Neuronal stem cell (in vitro differentiated cells): ENCODE measurements at regions not wholly inside any gene's neighbourhood (a gene's known extent, or its start where the extent isn't known, plus 50 kb on each side); places are given as distances from the start of the nearest gene placed in this dataset.

Experiments
- DNase-seq: peaks from one replicate; pipeline ENCODE4 v3.0.0-alpha.2; 2013; ENCODE audit warnings: low spot score
- H2AFZ ChIP-seq: one replicate; pipeline ENCODE4 v1.6.1; 2013; ENCODE audit warnings: mild to moderate bottlenecking, low read length, inconsistent platforms
- H2AK5ac ChIP-seq: 2 replicates; pipeline ENCODE4 v1.6.1; 2013; ENCODE audit warnings: low read depth, mild to moderate bottlenecking, inconsistent platforms, low read length, moderate library complexity, mixed read lengths
- H2BK120ac ChIP-seq: 2 replicates; pipeline ENCODE4 v1.6.1; 2013; ENCODE audit warnings: low read depth, mild to moderate bottlenecking, inconsistent platforms, low read length, moderate library complexity, mixed read lengths
- H2BK12ac ChIP-seq: one replicate; pipeline ENCODE4 v1.6.1; 2013; ENCODE audit warnings: low read length, inconsistent platforms
- H2BK15ac ChIP-seq: 2 replicates; pipeline ENCODE4 v1.6.1; 2013; ENCODE audit warnings: mild to moderate bottlenecking, low read length, inconsistent platforms, mixed read lengths
- H2BK5ac ChIP-seq: one replicate; pipeline ENCODE4 v1.6.1; 2013; ENCODE audit warnings: inconsistent platforms, mild to moderate bottlenecking, low read length, moderate library complexity
- H3K14ac ChIP-seq: one replicate; pipeline ENCODE4 v1.6.1; 2013; ENCODE audit warnings: low read length, inconsistent platforms
- H3K18ac ChIP-seq: 2 replicates; pipeline ENCODE4 v1.6.1; 2013; ENCODE audit warnings: low read length, inconsistent platforms
- H3K23ac ChIP-seq: 2 replicates; pipeline ENCODE4 v1.6.1; 2013; ENCODE audit warnings: low read depth, mild to moderate bottlenecking, mixed read lengths, low read length, inconsistent platforms; ENCODE audit not compliant: poor library complexity
- H3K27ac ChIP-seq: replicated peaks from 3 replicates; pipeline ENCODE4 v1.5.1; 2013; ENCODE audit warnings: low read length, inconsistent platforms
- H3K27me3 ChIP-seq, 3 experiments: 2 replicates each; pipeline ENCODE4 v1.6.1; 2013; ENCODE audit warnings: low read length in 3 of 3, mild to moderate bottlenecking in 2 of 3, inconsistent platforms in 1 of 3, low read depth in 1 of 3, mixed read lengths in 1 of 3, moderate library complexity in 1 of 3; ENCODE audit not compliant: control insufficient read depth in 3 of 3, insufficient read depth in 3 of 3
- H3K36me3 ChIP-seq, 2 donors: replicated peaks in 1 of 2; 2 replicates each; pipeline ENCODE4 v1.6.1; 2013; ENCODE audit warnings: low read length in 2 of 2; ENCODE audit not compliant: control insufficient read depth in 2 of 2, insufficient read depth in 2 of 2
- H3K4ac ChIP-seq: 2 replicates; pipeline ENCODE4 v1.6.1; 2013; ENCODE audit warnings: inconsistent platforms, mild to moderate bottlenecking, low read length, moderate library complexity
- H3K4me1 ChIP-seq, 2 donors: 1 replicate in 1 of 2; 2 replicates in 1 of 2; pipeline ENCODE4 v1.6.1; 2013; ENCODE audit warnings: low read length in 2 of 2, low read depth in 1 of 2; ENCODE audit not compliant: control insufficient read depth in 2 of 2, insufficient read depth in 1 of 2
- H3K4me2 ChIP-seq: one replicate; pipeline ENCODE4 v1.6.1; 2013; ENCODE audit warnings: mild to moderate bottlenecking, low read length, inconsistent platforms; ENCODE audit not compliant: insufficient read depth, poor library complexity, severe bottlenecking
- H3K4me3 ChIP-seq, 2 donors: 2 replicates each; pipeline ENCODE4 v1.5.1; 2013; ENCODE audit warnings: low read length in 2 of 2, mild to moderate bottlenecking in 2 of 2, inconsistent platforms in 1 of 2, moderate library complexity in 1 of 2
- H3K79me1 ChIP-seq: one replicate; pipeline ENCODE4 v1.6.1; 2013; ENCODE audit warnings: low read depth, mild to moderate bottlenecking, inconsistent platforms, low read length, moderate library complexity
- H3K9ac ChIP-seq: one replicate; pipeline ENCODE4 v1.6.1; 2013; ENCODE audit warnings: mild to moderate bottlenecking, low read depth, low read length, inconsistent platforms; ENCODE audit not compliant: poor library complexity
- H3K9me3 ChIP-seq, 2 donors: replicated peaks in 1 of 2; 2 replicates each; pipeline versions ENCODE3 to v1.6.1; 2013; ENCODE audit warnings: low read length in 2 of 2, mild to moderate bottlenecking in 2 of 2, inconsistent platforms in 1 of 2, low read depth in 1 of 2, mixed read lengths in 1 of 2, moderate library complexity in 1 of 2; ENCODE audit not compliant: control insufficient read depth in 2 of 2, insufficient read depth in 1 of 2
- H4K8ac ChIP-seq: one replicate; pipeline ENCODE4 v1.6.1; 2013; ENCODE audit warnings: low read depth, mild to moderate bottlenecking, inconsistent platforms, low read length, moderate library complexity
- H4K91ac ChIP-seq: one replicate; pipeline ENCODE4 v1.6.1; 2013; ENCODE audit warnings: low read length, low read depth, mild to moderate bottlenecking, inconsistent platforms; ENCODE audit not compliant: poor library complexity
- WGBS, 2 donors: extraction: QIAGEN DNeasy Blood & Tissue Kit; methylation state at CpG; one replicate each; pipeline ENCODE4 v1.1.7; 2013; ENCODE audit warnings: missing lambda C conversion rate in 2 of 2, mixed read lengths in 1 of 2; ENCODE audit not compliant: insufficient read length in 2 of 2, insufficient replicate concordance in 1 of 2; ENCODE audit errors: extremely low coverage in 2 of 2; 5-methylcytosine and 5-hydroxymethylcytosine counted together

DNA sequence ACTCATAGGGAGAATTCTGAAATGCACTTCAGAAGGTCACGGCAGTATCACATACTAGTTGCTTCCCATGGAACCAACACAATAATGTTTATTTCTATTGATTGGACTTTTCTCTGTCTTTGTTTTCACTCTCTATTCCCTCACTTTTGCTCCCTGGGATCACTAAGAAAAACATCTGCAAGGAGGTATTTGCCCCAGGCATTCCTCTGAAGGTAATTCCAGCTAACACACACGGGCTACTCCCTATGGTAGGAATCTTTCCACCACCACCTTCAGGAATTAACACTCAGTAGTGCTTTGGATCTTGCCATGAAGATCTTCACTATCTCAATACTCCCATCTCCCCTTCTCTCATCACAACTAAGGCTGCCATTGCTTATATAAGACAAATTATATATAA, 353.3 kb downstream of the DSC3 start:
- no peak overlapping the region for H4K91ac ChIP-seq
- H2BK15ac ChIP-seq, result no peak overlapping the region
- H3K27ac ChIP-seq, result no peak overlapping the region
- H3K4me3 ChIP-seq, result no peak overlapping the region
- no peak for DNase-seq
- no peak overlapping the region for H2BK5ac ChIP-seq
- no peak overlapping the region for H3K18ac ChIP-seq
- no peaks in the 10 kb centered on the region for H3K4me1 ChIP-seq
- no peak overlapping the region for H2BK12ac ChIP-seq
- no peaks in the 10 kb centered on the region for H3K36me3 ChIP-seq
- no peak overlapping the region for H3K4me2 ChIP-seq
- H3K79me1 ChIP-seq, result no peaks in the 10 kb centered on the region
- H3K9ac ChIP-seq, result no peak overlapping the region
- no peak overlapping the region for H3K23ac ChIP-seq
- H3K14ac ChIP-seq, result no peak overlapping the region
- no peak overlapping the region for H4K8ac ChIP-seq
- H3K4ac ChIP-seq, result no peak overlapping the region
- no CpG with 5 or more reads among the region's 2 CpGs for WGBS, 2 donors
- no peaks in the 10 kb centered on the region for H3K9me3 ChIP-seq
- H2BK120ac ChIP-seq, result no peak overlapping the region
- no peak overlapping the region for H2AFZ ChIP-seq
- no peaks in the 10 kb centered on the region for H3K27me3 ChIP-seq
- H2AK5ac ChIP-seq, result no peak overlapping the region

DNA sequence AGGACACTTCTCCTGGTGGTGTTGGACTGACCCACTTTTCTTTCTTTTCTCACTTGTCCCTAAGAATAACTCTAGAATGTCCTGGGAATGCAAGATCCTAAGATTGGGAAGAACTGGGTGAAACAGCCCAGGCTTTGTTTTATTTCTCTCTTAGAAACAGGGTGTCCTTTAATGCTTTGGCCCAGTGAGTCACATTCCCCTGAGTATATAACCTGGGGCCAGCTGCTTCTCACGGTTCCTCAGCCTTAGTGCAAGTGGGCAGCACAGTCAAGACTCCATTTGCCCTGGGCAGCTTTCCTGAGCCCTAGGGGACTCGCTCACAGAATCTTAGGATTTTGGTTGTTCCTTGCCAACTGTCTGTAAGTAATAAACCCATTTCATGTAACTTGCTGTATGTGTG, 355.0 kb downstream of the DSC3 start:
- no peaks in the 10 kb centered on the region for H3K4me1 ChIP-seq
- no peak overlapping the region for H3K4me2 ChIP-seq
- H3K14ac ChIP-seq, result no peak overlapping the region
- no peak overlapping the region for H3K23ac ChIP-seq
- no peaks in the 10 kb centered on the region for H3K36me3 ChIP-seq
- H4K91ac ChIP-seq, result no peak overlapping the region
- H3K79me1 ChIP-seq, result no peaks in the 10 kb centered on the region
- H3K9me3 ChIP-seq, result no peaks in the 10 kb centered on the region
- no peak overlapping the region for H3K27ac ChIP-seq
- no peak overlapping the region for H3K4me3 ChIP-seq
- H3K4ac ChIP-seq, result no peak overlapping the region
- H2AK5ac ChIP-seq, result no peak overlapping the region
- no peak overlapping the region for H2AFZ ChIP-seq
- DNase-seq, result no peak
- WGBS, 2 donors, result no CpG with 5 or more reads among the region's 2 CpGs
- H2BK12ac ChIP-seq, result no peak overlapping the region
- H3K18ac ChIP-seq, result no peak overlapping the region
- H2BK15ac ChIP-seq, result no peak overlapping the region
- no peak overlapping the region for H2BK120ac ChIP-seq
- no peaks in the 10 kb centered on the region for H3K27me3 ChIP-seq
- H2BK5ac ChIP-seq, result no peak overlapping the region
- no peak overlapping the region for H4K8ac ChIP-seq
- H3K9ac ChIP-seq, result no peak overlapping the region

GRCh38 chr18:30684825-30685481, 357.6 kb downstream of the DSC3 start:
- DNase-seq, result no peak
- no peak overlapping the region for H2BK120ac ChIP-seq
- no peak overlapping the region for H3K14ac ChIP-seq
- no peak overlapping the region for H4K8ac ChIP-seq
- no peak overlapping the region for H2AK5ac ChIP-seq
- H3K27me3 ChIP-seq, result no peaks in the 10 kb centered on the region
- no peak overlapping the region for H3K23ac ChIP-seq
- no CpG with 5 or more reads among the region's 3 CpGs for WGBS, 2 donors
- H3K18ac ChIP-seq, result no peak overlapping the region
- no peak overlapping the region for H2AFZ ChIP-seq
- no peak overlapping the region for H3K9ac ChIP-seq
- no peak overlapping the region for H2BK15ac ChIP-seq
- no peak overlapping the region for H2BK5ac ChIP-seq
- no peaks in the 10 kb centered on the region for H3K79me1 ChIP-seq
- no peak overlapping the region for H4K91ac ChIP-seq
- no peak overlapping the region for H3K4ac ChIP-seq
- H3K9me3 ChIP-seq, result no peaks in the 10 kb centered on the region
- no peak overlapping the region for H2BK12ac ChIP-seq
- no peaks in the 10 kb centered on the region for H3K4me1 ChIP-seq
- H3K36me3 ChIP-seq, result no peaks in the 10 kb centered on the region
- H3K4me3 ChIP-seq, result no peak overlapping the region
- no peak overlapping the region for H3K4me2 ChIP-seq
- H3K27ac ChIP-seq, result no peak overlapping the region

DNA sequence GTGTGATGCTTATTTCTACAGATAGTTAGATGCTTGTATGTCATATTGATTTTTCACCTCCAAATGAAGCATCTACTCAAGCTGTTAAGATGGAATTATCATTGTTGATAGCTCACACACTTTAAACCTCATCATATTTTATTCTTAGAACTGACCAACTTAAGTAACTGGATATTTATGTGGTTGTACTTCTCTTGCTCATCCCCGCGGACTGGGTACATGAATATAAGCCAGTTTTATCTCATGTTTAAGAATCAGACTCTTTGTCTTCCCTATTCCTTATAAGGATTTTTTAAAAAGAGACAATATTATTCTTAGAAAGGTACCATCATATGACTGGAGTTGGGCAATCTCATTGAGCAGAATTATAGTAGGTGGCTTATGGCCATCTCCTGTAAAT, 358.7 kb downstream of the DSC3 start:
- H3K18ac ChIP-seq, result no peak overlapping the region
- H4K91ac ChIP-seq, result no peak overlapping the region
- H3K79me1 ChIP-seq, result no peaks in the 10 kb centered on the region
- H4K8ac ChIP-seq, result no peak overlapping the region
- WGBS, 2 donors, result no CpG with 5 or more reads among the region's 2 CpGs
- H3K27me3 ChIP-seq, result no peaks in the 10 kb centered on the region
- H3K9me3 ChIP-seq, result no peaks in the 10 kb centered on the region
- no peaks in the 10 kb centered on the region for H3K4me1 ChIP-seq
- no peak overlapping the region for H3K23ac ChIP-seq
- no peak overlapping the region for H3K4me3 ChIP-seq
- H3K9ac ChIP-seq, result no peak overlapping the region
- no peak overlapping the region for H2BK5ac ChIP-seq
- no peak overlapping the region for H2BK120ac ChIP-seq
- no peak for DNase-seq
- H2BK12ac ChIP-seq, result no peak overlapping the region
- no peak overlapping the region for H3K4me2 ChIP-seq
- H3K36me3 ChIP-seq, result no peaks in the 10 kb centered on the region
- no peak overlapping the region for H2AFZ ChIP-seq
- H3K4ac ChIP-seq, result no peak overlapping the region
- no peak overlapping the region for H3K27ac ChIP-seq
- H3K14ac ChIP-seq, result no peak overlapping the region
- no peak overlapping the region for H2BK15ac ChIP-seq
- no peak overlapping the region for H2AK5ac ChIP-seq
